Lower leg skin (tissue), 3 donors: ENCODE measurements at regions not wholly inside any gene's neighbourhood (a gene's known extent, or its start where the extent isn't known, plus 50 kb on each side); places are given as distances from the start of the nearest gene placed in this dataset.

Experiments used
- POLR2A ChIP-seq, 2 donors: fragments of 450-650 bp; IDR thresholded peaks; one replicate each; pipeline ENCODE4 v1.6.1; 2016 to 2017; ENCODE audit warnings: antibody characterized with exemption in 2 of 2, mild to moderate bottlenecking in 1 of 2, moderate library complexity in 1 of 2
- TF ChIP-seq, protein P1 (sequence below), 3 donors: fragments of 450-650 bp; IDR thresholded peaks; one replicate each; pipeline ENCODE4 v1.5.1; 2016; ENCODE audit warnings: antibody characterized with exemption in 3 of 3, mild to moderate bottlenecking in 3 of 3, moderate library complexity in 2 of 3

- TF ChIP-seq, protein P1, sequence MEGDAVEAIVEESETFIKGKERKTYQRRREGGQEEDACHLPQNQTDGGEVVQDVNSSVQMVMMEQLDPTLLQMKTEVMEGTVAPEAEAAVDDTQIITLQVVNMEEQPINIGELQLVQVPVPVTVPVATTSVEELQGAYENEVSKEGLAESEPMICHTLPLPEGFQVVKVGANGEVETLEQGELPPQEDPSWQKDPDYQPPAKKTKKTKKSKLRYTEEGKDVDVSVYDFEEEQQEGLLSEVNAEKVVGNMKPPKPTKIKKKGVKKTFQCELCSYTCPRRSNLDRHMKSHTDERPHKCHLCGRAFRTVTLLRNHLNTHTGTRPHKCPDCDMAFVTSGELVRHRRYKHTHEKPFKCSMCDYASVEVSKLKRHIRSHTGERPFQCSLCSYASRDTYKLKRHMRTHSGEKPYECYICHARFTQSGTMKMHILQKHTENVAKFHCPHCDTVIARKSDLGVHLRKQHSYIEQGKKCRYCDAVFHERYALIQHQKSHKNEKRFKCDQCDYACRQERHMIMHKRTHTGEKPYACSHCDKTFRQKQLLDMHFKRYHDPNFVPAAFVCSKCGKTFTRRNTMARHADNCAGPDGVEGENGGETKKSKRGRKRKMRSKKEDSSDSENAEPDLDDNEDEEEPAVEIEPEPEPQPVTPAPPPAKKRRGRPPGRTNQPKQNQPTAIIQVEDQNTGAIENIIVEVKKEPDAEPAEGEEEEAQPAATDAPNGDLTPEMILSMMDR (IDR thresholded peaks at IDR 0.05), result no peak
- no peak for TF ChIP-seq POLR2A (IDR thresholded peaks at IDR 0.05)
These were observed 251.6 kb upstream of the CSF3R start for GRCh38 chr1:36734356-36734755.
